DOHH2 (cell line): ENCODE measurements at regions not wholly inside any gene's neighbourhood (a gene's known extent, or its start where the extent isn't known, plus 50 kb on each side); places are given as distances from the start of the nearest gene placed in this dataset.
"Not testable (repeated sequence)": the region's sequence is repeated elsewhere in the genome, so short reads cannot be mapped to it uniquely, and the experiment has no call there.

Experiments used
- H3F3A ChIP-seq: fragments of 200-600 bp; sonication (generic), shearing (Covaris generic); 2 replicates; pipeline ENCODE4 v1.6.0; 2016; ENCODE audit warnings: antibody characterized with exemption, mild to moderate bottlenecking; ENCODE audit not compliant: control insufficient read depth, insufficient read depth
- H3K27ac ChIP-seq: fragments of 200-600 bp; sonication (generic); 2 replicates; pipeline ENCODE4 v1.5.1; 2014; ENCODE audit warnings: low read depth, mild to moderate bottlenecking, low read length, moderate library complexity
- H3K27me3 ChIP-seq: fragments of 200-600 bp; sonication (generic); 2 replicates; pipeline ENCODE4 v1.6.1; 2014; ENCODE audit warnings: mild to moderate bottlenecking, low read length, mixed read lengths; ENCODE audit not compliant: control insufficient read depth
- H3K36me3 ChIP-seq: fragments of 200-600 bp; sonication (generic); 2 replicates; pipeline ENCODE4 v1.6.1; 2014; ENCODE audit warnings: mild to moderate bottlenecking, low read length, moderate library complexity, mixed read lengths; ENCODE audit not compliant: control insufficient read depth
- H3K4me1 ChIP-seq: fragments of 200-600 bp; sonication (generic); 2 replicates; pipeline ENCODE4 v1.6.1; 2014; ENCODE audit warnings: mild to moderate bottlenecking, low read length, mixed read lengths; ENCODE audit not compliant: control insufficient read depth
- H3K4me2 ChIP-seq: fragments of 200-600 bp; sonication (generic); 2 replicates; pipeline ENCODE4 v1.6.0; 2014; ENCODE audit warnings: mild to moderate bottlenecking, low read length, moderate library complexity
- H3K4me3 ChIP-seq: fragments of 200-600 bp; sonication (generic); 2 replicates; pipeline ENCODE4 v1.5.1; 2014; ENCODE audit warnings: mild to moderate bottlenecking, low read length, mixed read lengths
- H3K79me2 ChIP-seq: fragments of 200-600 bp; sonication (generic); 2 replicates; pipeline ENCODE4 v1.6.1; 2014; ENCODE audit warnings: mild to moderate bottlenecking, low read length, mixed read lengths; ENCODE audit not compliant: control insufficient read depth
- H3K9me2 ChIP-seq: fragments of 200-600 bp; sonication (generic); replicated peaks from 2 replicates; pipeline ENCODE4 v1.6.1; 2014; ENCODE audit warnings: mild to moderate bottlenecking, low read length, mixed read lengths; ENCODE audit not compliant: control insufficient read depth
- H3K9me3 ChIP-seq: fragments of 200-600 bp; sonication (generic); 2 replicates; pipeline ENCODE4 v1.6.1; 2014; ENCODE audit warnings: antibody characterized with exemption, low read length, mixed read lengths; ENCODE audit not compliant: control insufficient read depth, insufficient read depth
- H4K20me1 ChIP-seq: fragments of 200-600 bp; sonication (generic); 2 replicates; pipeline ENCODE4 v1.6.0; 2014; ENCODE audit warnings: low read depth, mild to moderate bottlenecking, antibody characterized with exemption, low read length, moderate library complexity; ENCODE audit not compliant: control insufficient read depth, insufficient read depth
- EZH2phosphoT487 ChIP-seq: fragments of 200-600 bp; sonication (generic); IDR thresholded peaks from 2 replicates; pipeline ENCODE4 v1.6.1; 2017; ENCODE audit warnings: borderline replicate concordance, mild to moderate bottlenecking, antibody characterized with exemption, low read length, moderate library complexity, mixed read lengths
- TF ChIP-seq, protein P1 (sequence below): fragments of 200-600 bp; sonication (generic); IDR thresholded peaks from one replicate; pipeline ENCODE4 v1.5.1; 2014; ENCODE audit warnings: antibody characterized with exemption, mild to moderate bottlenecking, low read depth, low read length; ENCODE audit not compliant: poor library complexity, severe bottlenecking

DNA sequence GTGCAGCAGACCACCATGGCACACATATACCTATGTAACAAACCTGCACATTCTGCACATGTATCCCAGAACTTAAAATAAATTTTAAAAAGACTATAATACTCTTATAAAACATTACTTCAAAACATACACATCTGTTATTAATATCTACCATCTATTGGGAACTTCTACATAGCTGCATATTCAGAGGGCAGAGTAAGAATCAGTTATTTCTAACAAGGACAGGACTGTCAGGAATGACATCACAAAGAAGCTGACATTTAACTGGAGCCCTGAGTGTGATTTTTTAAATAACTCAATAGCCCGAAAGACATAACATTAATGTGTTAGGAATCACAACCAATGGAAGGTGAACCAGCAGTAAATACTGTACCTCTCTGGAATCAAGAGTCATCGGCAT, 276.7 kb upstream of the ECI2 start:
- Histone ChIP-seq H3F3A (no peaks in the 10 kb centered on the region), H3K27me3 (no peaks in the 10 kb centered on the region; the same call in 1 of the 2 replicates), H3K4me1 (peaks cover 25% of the 10 kb centered on the region), H3K36me3 (no peaks in the 10 kb centered on the region), H3K9me3 (no peaks in the 10 kb centered on the region; the same call in 1 of the 2 replicates), H3K4me3 (no peak overlapping the region), H3K9me2 (no peaks in the 10 kb centered on the region), H4K20me1 (no peaks in the 10 kb centered on the region), H3K4me2 (no peak overlapping the region), H3K79me2 (no peaks in the 10 kb centered on the region), H3K27ac (no peak overlapping the region)
- TF ChIP-seq, protein P1, sequence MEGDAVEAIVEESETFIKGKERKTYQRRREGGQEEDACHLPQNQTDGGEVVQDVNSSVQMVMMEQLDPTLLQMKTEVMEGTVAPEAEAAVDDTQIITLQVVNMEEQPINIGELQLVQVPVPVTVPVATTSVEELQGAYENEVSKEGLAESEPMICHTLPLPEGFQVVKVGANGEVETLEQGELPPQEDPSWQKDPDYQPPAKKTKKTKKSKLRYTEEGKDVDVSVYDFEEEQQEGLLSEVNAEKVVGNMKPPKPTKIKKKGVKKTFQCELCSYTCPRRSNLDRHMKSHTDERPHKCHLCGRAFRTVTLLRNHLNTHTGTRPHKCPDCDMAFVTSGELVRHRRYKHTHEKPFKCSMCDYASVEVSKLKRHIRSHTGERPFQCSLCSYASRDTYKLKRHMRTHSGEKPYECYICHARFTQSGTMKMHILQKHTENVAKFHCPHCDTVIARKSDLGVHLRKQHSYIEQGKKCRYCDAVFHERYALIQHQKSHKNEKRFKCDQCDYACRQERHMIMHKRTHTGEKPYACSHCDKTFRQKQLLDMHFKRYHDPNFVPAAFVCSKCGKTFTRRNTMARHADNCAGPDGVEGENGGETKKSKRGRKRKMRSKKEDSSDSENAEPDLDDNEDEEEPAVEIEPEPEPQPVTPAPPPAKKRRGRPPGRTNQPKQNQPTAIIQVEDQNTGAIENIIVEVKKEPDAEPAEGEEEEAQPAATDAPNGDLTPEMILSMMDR: no peak
- no peak for TF ChIP-seq EZH2phosphoT487

DNA sequence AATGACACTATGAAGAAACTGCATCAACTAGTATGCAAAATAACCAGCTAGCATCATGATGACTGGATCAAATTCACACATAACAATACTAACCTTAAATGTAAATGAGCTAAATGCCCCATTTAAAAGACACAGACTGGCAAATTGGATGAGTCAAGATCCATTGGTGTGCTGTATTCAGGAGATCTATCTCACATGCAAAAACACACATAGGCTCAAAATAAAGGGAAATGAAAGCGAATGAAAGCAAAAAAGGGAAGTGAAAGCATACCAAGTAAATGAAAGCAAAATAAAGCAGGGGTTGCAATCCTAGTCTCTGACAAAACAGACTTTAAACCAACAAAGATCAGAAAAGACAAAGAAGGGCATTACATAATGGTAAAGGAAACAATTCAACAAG, 272.3 kb upstream of the ECI2 start:
- not testable (repeated sequence) for H3K4me3 ChIP-seq, H3K9me3 ChIP-seq, H3K9me2 ChIP-seq, H3K27me3 ChIP-seq, H3F3A ChIP-seq, H3K36me3 ChIP-seq, H3K27ac ChIP-seq, H3K79me2 ChIP-seq, H4K20me1 ChIP-seq
- Histone ChIP-seq H3K4me2 (peak overlapping the region; percentile 34), H3K4me1 (peaks cover 30% of the 10 kb centered on the region)

DNA sequence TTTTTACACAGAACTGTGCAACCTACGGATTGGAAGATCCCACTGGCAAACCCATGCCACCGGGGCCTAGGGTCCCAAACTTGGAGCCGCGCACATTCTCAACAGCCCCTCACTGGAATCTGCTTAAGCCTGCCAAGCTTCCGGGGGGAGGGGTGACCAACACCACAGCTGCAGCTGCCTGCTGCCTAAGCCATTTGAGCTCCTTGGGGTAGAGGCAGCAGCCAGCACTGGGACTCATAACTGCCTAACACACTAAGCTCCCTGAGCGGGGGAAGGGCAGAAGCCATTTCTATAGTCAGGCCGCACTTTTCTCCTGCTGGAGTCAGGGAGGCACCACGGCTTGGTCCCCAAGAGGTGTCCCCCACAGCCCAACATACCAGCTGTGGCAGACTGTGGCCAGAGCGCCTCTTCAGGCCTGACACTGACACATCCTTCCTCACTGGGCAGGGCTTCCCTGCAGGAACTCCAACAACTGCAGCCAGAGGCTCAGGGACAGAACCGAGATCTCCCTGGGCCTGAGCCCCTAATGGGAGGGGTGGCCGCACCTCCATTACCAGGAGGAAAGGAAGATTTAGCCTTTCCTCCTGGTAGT, 270.3 kb upstream of the ECI2 start:
- TF ChIP-seq EZH2phosphoT487: no peak
- TF ChIP-seq, protein P1: no peak
- no peaks in the 10 kb centered on the region for H3K9me2 ChIP-seq
- no peaks in the 10 kb centered on the region for H3F3A ChIP-seq
- no peaks in the 10 kb centered on the region for H3K27me3 ChIP-seq
- peaks cover 6% of the 10 kb centered on the region; the same call in 1 of the 2 replicates for H3K9me3 ChIP-seq
- H3K4me2 ChIP-seq: no peak overlapping the region
- no peaks in the 10 kb centered on the region for H4K20me1 ChIP-seq
- peaks cover 30% of the 10 kb centered on the region for H3K4me1 ChIP-seq
- no peaks in the 10 kb centered on the region for H3K36me3 ChIP-seq
- H3K79me2 ChIP-seq: no peaks in the 10 kb centered on the region
- no peak overlapping the region for H3K27ac ChIP-seq
- no peak overlapping the region for H3K4me3 ChIP-seq

DNA sequence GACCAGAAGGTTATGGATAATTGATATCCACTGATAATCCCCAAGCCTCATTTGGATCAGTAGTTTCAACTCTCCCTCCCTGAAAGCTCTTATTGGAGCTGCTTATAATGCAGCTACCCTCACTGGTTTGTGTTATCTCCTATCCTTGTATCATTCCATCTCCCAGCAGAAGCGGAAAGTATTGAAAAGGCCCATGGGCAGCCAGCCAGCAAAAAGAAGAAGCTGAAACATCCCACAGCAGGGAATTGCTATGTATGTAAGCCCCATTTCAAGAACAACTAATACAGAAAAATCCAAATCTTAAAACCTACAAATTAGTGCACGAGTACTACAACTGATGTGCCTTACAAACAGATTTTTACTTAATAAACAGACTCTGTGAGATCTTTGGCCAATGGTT, 269.0 kb upstream of the ECI2 start:
- H3K27me3 ChIP-seq: no peaks in the 10 kb centered on the region
- no peaks in the 10 kb centered on the region for H3K9me2 ChIP-seq
- no peaks in the 10 kb centered on the region for H3K79me2 ChIP-seq
- H3F3A ChIP-seq: no peaks in the 10 kb centered on the region
- H3K4me2 ChIP-seq: no peak overlapping the region
- no peak for TF ChIP-seq EZH2phosphoT487
- TF ChIP-seq, protein P1: no peak
- H3K36me3 ChIP-seq: no peaks in the 10 kb centered on the region
- no peak overlapping the region for H3K4me3 ChIP-seq
- no peak overlapping the region for H3K27ac ChIP-seq
- peaks cover 23% of the 10 kb centered on the region for H3K4me1 ChIP-seq
- H4K20me1 ChIP-seq: no peaks in the 10 kb centered on the region
- H3K9me3 ChIP-seq: peaks cover 6% of the 10 kb centered on the region; the same call in 1 of the 2 replicates
